ENCODE measurements at regions not wholly inside any gene's neighbourhood (a gene's known extent, or its start where the extent isn't known, plus 50 kb on each side); places are given as distances from the start of the nearest gene placed in this dataset.
"Not testable (repeated sequence)": the region's sequence is repeated elsewhere in the genome, so short reads cannot be mapped to it uniquely, and the experiment has no call there.

DNA sequence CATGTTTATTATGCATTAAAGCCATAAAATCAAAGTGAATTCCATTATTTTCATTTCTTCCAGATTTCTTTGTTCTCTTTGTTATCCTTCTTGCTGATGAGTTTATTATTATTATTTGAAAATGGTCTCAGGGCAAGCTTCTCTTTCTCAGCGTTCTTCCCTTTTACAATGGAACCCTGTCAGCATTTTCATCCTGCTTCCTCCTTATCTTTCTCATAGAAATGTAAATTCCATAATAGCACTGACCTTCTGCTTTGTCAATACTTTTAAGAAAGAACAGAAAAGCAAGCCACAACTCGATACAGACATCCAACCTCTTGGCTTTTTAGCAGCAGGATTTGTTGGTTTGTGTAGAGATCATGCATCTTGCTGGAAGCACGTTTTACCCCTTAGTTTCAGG lies 114.0 kb upstream of the BASP1 start:
- Histone ChIP-seq H3K36me3 (no peaks in the 10 kb centered on the region), H3K4me3 (no peak overlapping the region), H3K27ac (no peak overlapping the region), H3K27me3 (replicated peaks in 1 of 7) (no peaks in the 10 kb centered on the region), H3K4me1 (no peaks in the 10 kb centered on the region), H3K9me3 (no peaks in the 10 kb centered on the region)
- 55 to 75% (median 61%) methylated on average over 3 of the region's 3 CpGs for WGBS, 5 donors
- TF ChIP-seq POLR2AphosphoS5 (IDR thresholded peaks at IDR 0.05) (no peak), POLR2A (IDR thresholded peaks at IDR 0.05) (no peak)
- TF ChIP-seq, protein P1, sequence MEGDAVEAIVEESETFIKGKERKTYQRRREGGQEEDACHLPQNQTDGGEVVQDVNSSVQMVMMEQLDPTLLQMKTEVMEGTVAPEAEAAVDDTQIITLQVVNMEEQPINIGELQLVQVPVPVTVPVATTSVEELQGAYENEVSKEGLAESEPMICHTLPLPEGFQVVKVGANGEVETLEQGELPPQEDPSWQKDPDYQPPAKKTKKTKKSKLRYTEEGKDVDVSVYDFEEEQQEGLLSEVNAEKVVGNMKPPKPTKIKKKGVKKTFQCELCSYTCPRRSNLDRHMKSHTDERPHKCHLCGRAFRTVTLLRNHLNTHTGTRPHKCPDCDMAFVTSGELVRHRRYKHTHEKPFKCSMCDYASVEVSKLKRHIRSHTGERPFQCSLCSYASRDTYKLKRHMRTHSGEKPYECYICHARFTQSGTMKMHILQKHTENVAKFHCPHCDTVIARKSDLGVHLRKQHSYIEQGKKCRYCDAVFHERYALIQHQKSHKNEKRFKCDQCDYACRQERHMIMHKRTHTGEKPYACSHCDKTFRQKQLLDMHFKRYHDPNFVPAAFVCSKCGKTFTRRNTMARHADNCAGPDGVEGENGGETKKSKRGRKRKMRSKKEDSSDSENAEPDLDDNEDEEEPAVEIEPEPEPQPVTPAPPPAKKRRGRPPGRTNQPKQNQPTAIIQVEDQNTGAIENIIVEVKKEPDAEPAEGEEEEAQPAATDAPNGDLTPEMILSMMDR (IDR thresholded peaks at IDR 0.05 in 8 of 11, conservative IDR thresholded peaks at IDR 0.05 in 3 of 11): no peak
- intact Hi-C loops (cut with DNase I; ENCODE audit: low total_unique reads): no loop called here
- no peak for DNase-seq

DNA sequence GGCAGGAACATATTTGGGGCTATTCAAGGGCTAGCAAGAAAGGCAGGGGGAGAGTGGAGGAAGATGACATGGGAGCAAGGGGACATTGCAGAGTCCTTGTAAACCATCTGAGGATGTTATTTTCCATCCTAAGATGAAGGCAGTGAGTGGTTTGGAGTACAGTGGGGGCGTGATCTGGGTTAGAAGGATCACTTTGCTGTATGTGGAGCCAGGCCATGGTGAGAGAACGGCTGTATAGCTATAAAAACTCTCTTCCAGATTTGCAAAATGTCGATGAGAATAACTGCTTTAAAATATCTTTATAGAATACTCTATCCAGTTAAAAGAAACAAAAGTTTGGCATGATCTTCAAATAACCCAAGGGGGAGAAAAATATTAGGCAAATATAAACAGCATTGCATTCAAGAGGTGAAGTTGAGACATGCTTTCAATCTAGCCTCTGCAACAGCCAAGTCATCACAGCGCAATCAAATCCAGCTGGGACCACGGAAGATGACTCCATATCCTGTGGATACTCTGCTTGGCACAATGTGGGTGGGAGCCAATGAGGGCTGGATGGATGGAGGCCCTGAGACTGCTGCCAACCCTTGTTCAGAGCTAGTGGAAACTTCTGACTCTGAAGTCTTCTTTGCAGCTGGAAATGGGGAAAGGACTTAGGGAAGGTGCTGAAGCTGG lies 111.5 kb upstream of the BASP1 start:
- TF ChIP-seq POLR2A (IDR thresholded peaks at IDR 0.05) (no peak), POLR2AphosphoS5 (IDR thresholded peaks at IDR 0.05) (no peak)
- TF ChIP-seq, protein P1 (IDR thresholded peaks at IDR 0.05 in 8 of 11, conservative IDR thresholded peaks at IDR 0.05 in 3 of 11): no peak
- Histone ChIP-seq H3K27me3 (replicated peaks in 1 of 7) (no peaks in the 10 kb centered on the region), H3K27ac (no peak overlapping the region), H3K4me1 (peaks cover 0 to 17% (median 9%) of the 10 kb centered on the region in 6 donors), H3K9me3 (no peaks in the 10 kb centered on the region), H3K4me3 (no peak overlapping the region), H3K36me3 (no peaks in the 10 kb centered on the region)
- no peak for DNase-seq
- intact Hi-C loops (cut with DNase I; ENCODE audit: low total_unique reads): no loop called here
- WGBS, 5 donors: 69 to 87% (median 75%) methylated on average over 5 of the region's 5 CpGs

DNA sequence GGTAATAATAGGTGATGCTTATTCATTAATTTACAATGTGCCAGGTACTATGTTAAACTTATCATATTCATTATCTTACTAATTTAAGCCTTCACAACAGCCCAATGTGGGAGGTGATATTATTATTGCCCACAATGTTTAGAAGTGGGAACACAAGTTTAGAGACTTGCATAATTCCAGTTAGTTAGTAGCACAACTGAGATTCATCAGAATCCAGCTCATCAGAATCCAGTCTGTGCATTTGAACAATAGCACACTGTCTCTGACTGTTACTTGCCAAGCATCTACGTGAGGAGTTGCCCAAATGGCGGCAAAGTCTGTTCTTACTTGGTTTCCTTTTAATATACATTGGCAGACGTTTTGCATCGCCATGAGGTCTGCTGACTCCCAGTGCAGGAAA lies 110.9 kb upstream of the BASP1 start:
- 79 to 91% (median 82%) methylated on average over 4 of the region's 4 CpGs for WGBS, 5 donors
- H3K27me3 ChIP-seq (replicated peaks in 1 of 7): no peaks in the 10 kb centered on the region
- no peaks in the 10 kb centered on the region for H3K9me3 ChIP-seq
- H3K27ac ChIP-seq: no peak overlapping the region
- H3K4me3 ChIP-seq: no peak overlapping the region
- intact Hi-C loops (cut with DNase I; ENCODE audit: low total_unique reads): no loop called here
- peaks cover 0 to 17% (median 9%) of the 10 kb centered on the region in 6 donors for H3K4me1 ChIP-seq
- TF ChIP-seq, protein P1 (IDR thresholded peaks at IDR 0.05 in 8 of 11, conservative IDR thresholded peaks at IDR 0.05 in 3 of 11): no peak
- TF ChIP-seq POLR2AphosphoS5 (IDR thresholded peaks at IDR 0.05) (no peak), POLR2A (IDR thresholded peaks at IDR 0.05) (no peak)
- DNase-seq: no peak
- H3K36me3 ChIP-seq: no peaks in the 10 kb centered on the region

DNA sequence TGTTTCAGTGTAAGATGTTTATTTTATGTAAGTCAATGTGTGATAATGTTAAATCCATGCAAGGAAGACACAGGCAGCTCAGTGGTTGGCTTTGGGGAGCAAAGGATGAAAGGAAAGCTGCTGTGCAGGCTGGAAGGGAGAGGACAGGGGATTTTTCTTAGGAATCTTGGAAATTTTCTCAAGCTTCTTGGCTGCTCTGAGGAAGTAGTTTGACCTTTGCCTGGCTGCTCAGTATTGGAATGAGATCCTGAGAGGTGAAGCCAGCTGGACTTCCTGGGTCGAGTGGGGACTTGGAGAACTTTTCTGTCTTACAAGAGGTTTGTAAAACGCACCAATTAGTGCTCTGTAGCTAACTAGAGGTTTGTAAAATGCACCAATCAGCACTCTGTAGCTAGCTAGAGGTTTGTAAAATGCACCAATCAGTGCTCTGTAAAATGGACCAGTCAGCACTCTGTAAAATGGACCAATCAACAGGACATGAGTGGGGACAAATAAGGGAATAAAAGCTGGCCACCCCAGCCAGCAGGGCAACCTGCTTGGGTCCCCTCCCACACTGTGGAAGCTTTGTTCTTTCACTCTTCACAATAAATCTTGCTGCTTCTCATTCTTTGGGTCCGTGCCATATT lies 105.2 kb upstream of the BASP1 start:
- DNase-seq; H3K27ac ChIP-seq; H3K36me3 ChIP-seq; intact Hi-C loops (cut with DNase I; ENCODE audit: low total_unique reads); H3K9me3 ChIP-seq; H3K27me3 ChIP-seq (replicated peaks in 1 of 7); H3K4me3 ChIP-seq: not testable (repeated sequence)
- WGBS, 5 donors: 54 to 82% (median 79%) methylated on average over 3 of the region's 3 CpGs
- H3K4me1 ChIP-seq: peaks cover 0 to 17% (median 9%) of the 10 kb centered on the region in 6 donors

Data from spleen (tissue), 11 donors.